GM23248 (cell line): ENCODE measurements at regions not wholly inside any gene's neighbourhood (a gene's known extent, or its start where the extent isn't known, plus 50 kb on each side); places are given as distances from the start of the nearest gene placed in this dataset.

ENCODE experiments used
- EZH2 ChIP-seq: fragments of 200-600 bp; sonication (generic); IDR thresholded peaks from 2 replicates; pipeline ENCODE4 v1.6.1; 2018; ENCODE audit warnings: antibody characterized with exemption, mild to moderate bottlenecking; ENCODE audit not compliant: insufficient read depth, poor library complexity, severe bottlenecking
- EZH2phosphoT487 ChIP-seq: fragments of 200-600 bp; sonication (generic); IDR thresholded peaks from 2 replicates; pipeline ENCODE4 v1.6.1; 2018; ENCODE audit warnings: antibody characterized with exemption, moderate library complexity, mild to moderate bottlenecking, low read depth; ENCODE audit not compliant: insufficient read depth

DNA sequence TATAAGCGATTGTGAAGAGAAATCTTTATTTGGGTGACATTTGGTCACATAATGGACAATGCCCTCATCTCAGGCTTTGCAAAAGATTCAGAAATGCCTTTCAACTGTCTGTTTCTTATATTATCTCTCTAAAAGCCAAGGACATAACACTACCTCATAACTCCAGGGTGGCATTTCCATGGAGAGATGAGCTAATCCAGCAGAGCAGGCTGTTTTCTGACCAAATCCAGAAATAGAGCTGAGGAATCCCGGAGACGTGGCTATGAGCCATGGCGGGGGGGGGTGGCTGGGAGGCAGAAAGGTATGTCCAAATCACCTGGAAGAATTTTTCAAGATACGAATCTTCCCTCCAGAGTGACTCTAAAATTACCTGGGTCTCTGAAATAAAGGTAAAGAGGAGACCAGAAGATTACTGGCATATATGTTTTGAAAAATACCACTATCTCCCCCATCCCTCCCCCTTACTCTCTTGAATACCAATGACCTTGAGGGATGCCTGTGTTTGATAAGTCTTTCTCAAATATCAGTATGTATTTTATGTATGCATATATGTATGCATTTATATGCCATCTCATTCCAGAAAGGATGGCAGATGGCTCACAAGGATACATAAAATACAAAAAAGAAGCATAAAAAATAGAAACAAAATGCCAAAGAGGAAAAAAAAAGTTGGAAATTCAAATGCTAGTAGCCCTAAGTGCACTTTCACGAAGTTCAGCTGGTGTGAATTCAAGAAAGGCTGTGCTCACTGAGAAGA is 296.0 kb upstream of the MGAT5 start:
- TF ChIP-seq EZH2 (no peak), EZH2phosphoT487 (no peak)
